ENCODE measurements at regions not wholly inside any gene's neighbourhood (a gene's known extent, or its start where the extent isn't known, plus 50 kb on each side); places are given as distances from the start of the nearest gene placed in this dataset.
"Not testable (repeated sequence)": the region's sequence is repeated elsewhere in the genome, so short reads cannot be mapped to it uniquely, and the experiment has no call there.

- no peak for ATAC-seq
Measured at GRCh38 chr15:38073178-38073946, 138.9 kb downstream of the TMCO5A start.

GRCh38 chr15:38074029-38074428 is 139.6 kb downstream of the TMCO5A start:
- ATAC-seq: no peak

- no peak for ATAC-seq
Measured at GRCh38 chr15:38075466-38075865, 141.0 kb downstream of the TMCO5A start.

- no peak for ATAC-seq
Measured at GRCh38 chr15:38076786-38077185, 142.3 kb downstream of the TMCO5A start.

GRCh38 chr15:38079236-38079635 is 144.8 kb downstream of the TMCO5A start:
- no peak for ATAC-seq

GRCh38 chr15:38080651-38081275 is 146.3 kb downstream of the TMCO5A start:
- no peak for ATAC-seq

GRCh38 chr15:38084289-38084688 is 149.8 kb downstream of the TMCO5A start:
- ATAC-seq: peak; percentile 79 to 80

- ATAC-seq: peak; percentile 45 to 66
Measured at GRCh38 chr15:38085114-38085513, 150.7 kb downstream of the TMCO5A start.

- no peak for ATAC-seq
Measured at GRCh38 chr15:38085931-38086568, 151.6 kb downstream of the TMCO5A start.

- no peak for ATAC-seq
Measured at GRCh38 chr15:38086611-38087010, 152.2 kb downstream of the TMCO5A start.

GRCh38 chr15:38088971-38089370 is 154.5 kb downstream of the TMCO5A start:
- no peak for ATAC-seq

- no peak for ATAC-seq
Measured at GRCh38 chr15:38090223-38090622, 155.8 kb downstream of the TMCO5A start.

- no peak for ATAC-seq
Measured at GRCh38 chr15:38090678-38091077, 156.2 kb downstream of the TMCO5A start.

- ATAC-seq: no peak
Measured at GRCh38 chr15:38091078-38091645, 156.7 kb downstream of the TMCO5A start.

GRCh38 chr15:38093931-38094330 is 158.7 kb upstream of the SPRED1 start:
- no peak for ATAC-seq

- ATAC-seq: peak in 1 of 2 donors; percentile 36
Measured at GRCh38 chr15:38102972-38103371, 149.7 kb upstream of the SPRED1 start.

GRCh38 chr15:38103564-38103963 is 149.1 kb upstream of the SPRED1 start:
- no peak for ATAC-seq

- ATAC-seq: no peak
Measured at GRCh38 chr15:38111070-38111469, 141.6 kb upstream of the SPRED1 start.

- ATAC-seq: no peak
Measured at GRCh38 chr15:38112406-38112805, 140.2 kb upstream of the SPRED1 start.

- no peak for ATAC-seq
Measured at GRCh38 chr15:38115121-38115520, 137.5 kb upstream of the SPRED1 start.

GRCh38 chr15:38117781-38118180 is 134.9 kb upstream of the SPRED1 start:
- ATAC-seq: no peak

GRCh38 chr15:38119865-38120264 is 132.8 kb upstream of the SPRED1 start:
- not testable (repeated sequence) for ATAC-seq

GRCh38 chr15:38127306-38127771 is 125.3 kb upstream of the SPRED1 start:
- no peak for ATAC-seq

Data from activated CD4-positive, CD25-positive, alpha-beta regulatory T cell treated with anti-CD3 and anti-CD28 coated beads, Interleukin-2, amount 50 U/mL, for 24 hours (primary cell).